ENCODE measurements at regions not wholly inside any gene's neighbourhood (a gene's known extent, or its start where the extent isn't known, plus 50 kb on each side); places are given as distances from the start of the nearest gene placed in this dataset.

DNA sequence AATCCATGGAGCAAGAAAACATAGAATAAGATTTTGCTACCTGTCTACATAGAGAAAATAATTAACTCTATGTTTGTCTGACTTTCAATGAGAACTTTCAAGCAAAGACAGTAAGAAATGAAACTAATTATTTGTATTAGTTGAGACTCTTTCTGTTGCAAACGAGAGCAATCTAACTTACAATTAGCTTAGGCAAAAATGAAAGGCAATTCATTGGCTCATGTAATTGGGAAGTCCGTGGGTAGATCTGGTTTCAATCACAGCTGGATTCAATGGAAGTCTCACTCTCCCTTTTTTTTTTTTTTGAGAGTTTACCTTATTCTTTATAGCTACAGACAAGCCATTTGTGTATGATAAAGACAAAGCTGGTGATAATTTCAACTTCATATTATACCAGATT lies 68.2 kb upstream of the STXBP5 start:
- no peak overlapping the region for H3K4me3 ChIP-seq (replicated peaks; ENCODE audit: low read depth, low read length)
- DNase-seq (ENCODE audit: extremely low read depth, low read depth), result no peak
- TF ChIP-seq, protein P1, sequence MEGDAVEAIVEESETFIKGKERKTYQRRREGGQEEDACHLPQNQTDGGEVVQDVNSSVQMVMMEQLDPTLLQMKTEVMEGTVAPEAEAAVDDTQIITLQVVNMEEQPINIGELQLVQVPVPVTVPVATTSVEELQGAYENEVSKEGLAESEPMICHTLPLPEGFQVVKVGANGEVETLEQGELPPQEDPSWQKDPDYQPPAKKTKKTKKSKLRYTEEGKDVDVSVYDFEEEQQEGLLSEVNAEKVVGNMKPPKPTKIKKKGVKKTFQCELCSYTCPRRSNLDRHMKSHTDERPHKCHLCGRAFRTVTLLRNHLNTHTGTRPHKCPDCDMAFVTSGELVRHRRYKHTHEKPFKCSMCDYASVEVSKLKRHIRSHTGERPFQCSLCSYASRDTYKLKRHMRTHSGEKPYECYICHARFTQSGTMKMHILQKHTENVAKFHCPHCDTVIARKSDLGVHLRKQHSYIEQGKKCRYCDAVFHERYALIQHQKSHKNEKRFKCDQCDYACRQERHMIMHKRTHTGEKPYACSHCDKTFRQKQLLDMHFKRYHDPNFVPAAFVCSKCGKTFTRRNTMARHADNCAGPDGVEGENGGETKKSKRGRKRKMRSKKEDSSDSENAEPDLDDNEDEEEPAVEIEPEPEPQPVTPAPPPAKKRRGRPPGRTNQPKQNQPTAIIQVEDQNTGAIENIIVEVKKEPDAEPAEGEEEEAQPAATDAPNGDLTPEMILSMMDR (IDR thresholded peaks at IDR 0.05; ENCODE audit: low read depth, low read length, missing control alignments), result no peak

- TF ChIP-seq, protein P1 (IDR thresholded peaks at IDR 0.05; ENCODE audit: low read depth, low read length, missing control alignments), result no peak
- H3K4me3 ChIP-seq (replicated peaks; ENCODE audit: low read depth, low read length), result no peak overlapping the region
- DNase-seq (ENCODE audit: extremely low read depth, low read depth), result no peak
Observed at GRCh38 chr6:147137986-147138385, 66.2 kb upstream of the STXBP5 start.

- H3K4me3 ChIP-seq (replicated peaks; ENCODE audit: low read depth, low read length), result no peak overlapping the region
- DNase-seq (ENCODE audit: extremely low read depth, low read depth), result no peak
- TF ChIP-seq, protein P1 (IDR thresholded peaks at IDR 0.05; ENCODE audit: low read depth, low read length, missing control alignments), result no peak
Observed at GRCh38 chr6:147138835-147139234, 65.4 kb upstream of the STXBP5 start.

DNA sequence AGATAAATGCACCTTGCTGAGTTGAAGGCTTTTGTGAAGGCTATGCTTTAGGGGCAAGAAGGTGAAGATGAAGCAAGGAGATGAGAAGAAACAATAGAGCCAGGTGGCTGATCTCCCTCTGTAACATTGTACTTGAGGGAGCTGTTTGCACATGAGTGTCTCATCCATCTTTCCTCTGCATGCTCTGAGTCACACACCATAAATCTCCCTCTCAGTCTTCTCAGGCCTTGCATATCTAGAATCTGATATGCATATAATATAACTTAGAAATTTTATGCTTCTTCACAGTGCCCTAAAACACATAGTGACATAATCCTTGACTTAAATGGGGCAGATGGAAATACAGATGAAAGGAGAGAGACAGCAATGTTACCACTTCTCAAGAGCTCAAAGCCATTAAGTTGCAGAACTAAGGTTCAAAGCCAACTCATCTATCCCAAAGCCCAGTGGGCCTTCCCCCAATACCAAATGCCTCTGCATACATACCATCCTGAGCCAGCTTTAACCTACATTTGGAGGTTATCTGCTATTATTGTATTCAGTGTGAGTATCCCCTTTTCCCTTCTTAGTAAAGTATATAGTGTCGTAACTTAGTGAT lies 62.4 kb upstream of the STXBP5 start:
- H3K4me3 ChIP-seq (replicated peaks; ENCODE audit: low read depth, low read length), result no peak overlapping the region
- DNase-seq (ENCODE audit: extremely low read depth, low read depth), result no peak
- TF ChIP-seq, protein P1 (IDR thresholded peaks at IDR 0.05; ENCODE audit: low read depth, low read length, missing control alignments), result no peak

GRCh38 chr6:147142684-147143245 lies 61.5 kb upstream of the STXBP5 start:
- DNase-seq (ENCODE audit: extremely low read depth, low read depth), result no peak
- TF ChIP-seq, protein P1 (IDR thresholded peaks at IDR 0.05; ENCODE audit: low read depth, low read length, missing control alignments), result no peak
- no peak overlapping the region for H3K4me3 ChIP-seq (replicated peaks; ENCODE audit: low read depth, low read length)

DNA sequence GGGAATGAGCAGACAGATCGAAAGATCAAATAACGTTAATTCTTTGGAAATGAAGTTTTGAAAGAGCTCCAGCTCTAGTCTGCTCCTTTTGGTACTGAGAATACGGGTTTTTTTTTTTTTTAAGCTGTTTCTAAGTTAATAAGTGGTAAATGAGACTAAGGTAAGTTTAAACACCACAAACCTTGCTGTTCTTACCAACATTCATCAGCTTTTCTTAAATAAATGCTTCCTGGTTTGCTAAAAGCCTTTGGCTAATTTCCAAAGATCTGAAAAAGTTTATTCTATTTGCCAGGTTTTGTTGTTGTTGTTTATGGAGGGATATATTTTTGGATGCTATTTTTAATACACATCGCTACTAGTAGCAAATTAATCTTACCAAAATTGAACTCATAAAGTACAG lies 55.1 kb upstream of the STXBP5 start:
- TF ChIP-seq, protein P1 (IDR thresholded peaks at IDR 0.05; ENCODE audit: low read depth, low read length, missing control alignments), result no peak
- no peak for DNase-seq (ENCODE audit: extremely low read depth, low read depth)
- H3K4me3 ChIP-seq (replicated peaks; ENCODE audit: low read depth, low read length), result no peak overlapping the region

DNA sequence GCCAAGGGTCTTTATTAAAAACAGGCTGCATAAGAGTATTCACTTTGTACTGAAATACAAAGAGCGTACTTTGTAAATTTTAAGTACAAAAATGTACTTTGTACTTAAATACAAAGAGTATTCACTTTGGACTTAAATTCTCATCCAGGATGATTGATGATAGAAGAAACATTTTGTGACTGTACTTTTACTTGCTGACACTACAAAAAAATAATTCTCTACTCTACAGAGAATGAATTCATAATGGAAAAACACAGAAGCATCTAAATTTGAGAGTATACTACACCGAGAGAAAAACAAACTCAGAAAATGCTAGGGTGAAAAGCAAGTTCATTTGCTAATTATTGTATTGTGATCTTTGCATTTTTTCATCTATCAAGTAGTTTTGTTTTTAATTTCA lies 54.4 kb upstream of the STXBP5 start:
- TF ChIP-seq, protein P1 (IDR thresholded peaks at IDR 0.05; ENCODE audit: low read depth, low read length, missing control alignments), result no peak
- H3K4me3 ChIP-seq (replicated peaks; ENCODE audit: low read depth, low read length), result no peak overlapping the region
- DNase-seq (ENCODE audit: extremely low read depth, low read depth), result no peak
